Neural progenitor cell (in vitro differentiated cells): ENCODE measurements at regions not wholly inside any gene's neighbourhood (a gene's known extent, or its start where the extent isn't known, plus 50 kb on each side); places are given as distances from the start of the nearest gene placed in this dataset.

Experiments used
- DNase-seq: peaks from one replicate; pipeline ENCODE4 v3.0.0-alpha.2; 2016; ENCODE audit warnings: low spot score
- H2AFZ ChIP-seq: fragments of 200-600 bp; sonication (generic); replicated peaks from 2 replicates; pipeline ENCODE4 v1.6.1; 2016; ENCODE audit warnings: antibody characterized with exemption
- H3F3A ChIP-seq: fragments of 200-600 bp; sonication (generic); 2 replicates; pipeline ENCODE4 v1.6.1; 2016; ENCODE audit warnings: antibody characterized with exemption, low read depth
- H3K27ac ChIP-seq: fragments of 200-600 bp; sonication (generic); 2 replicates; pipeline ENCODE4 v1.5.1; 2016; ENCODE audit warnings: mild to moderate bottlenecking
- H3K27me3 ChIP-seq: fragments of 200-600 bp; sonication (generic); 2 replicates; pipeline ENCODE4 v1.6.1; 2016; ENCODE audit warnings: mild to moderate bottlenecking, moderate library complexity
- H3K36me3 ChIP-seq: fragments of 200-600 bp; sonication (generic); 2 replicates; pipeline ENCODE4 v1.5.1; 2016
- H3K4me1 ChIP-seq: fragments of 200-600 bp; sonication (generic); 2 replicates; pipeline ENCODE4 v1.6.1; 2016; ENCODE audit warnings: mixed run types
- H3K4me2 ChIP-seq: fragments of 200-600 bp; sonication (generic); 2 replicates; pipeline ENCODE4 v1.6.1; 2016
- H3K4me3 ChIP-seq: fragments of 200-600 bp; sonication (generic); 2 replicates; pipeline ENCODE4 v1.5.1; 2016
- H3K79me2 ChIP-seq: fragments of 200-600 bp; sonication (generic); 2 replicates; pipeline ENCODE4 v1.6.1; 2016; ENCODE audit warnings: low read depth
- H3K9ac ChIP-seq: fragments of 200-600 bp; sonication (generic); 2 replicates; pipeline ENCODE4 v1.6.1; 2016
- H3K9me3 ChIP-seq: fragments of 200-600 bp; sonication (generic); 2 replicates; pipeline ENCODE4 v1.5.1; 2016; ENCODE audit warnings: low read depth
- H4K20me1 ChIP-seq: fragments of 200-600 bp; sonication (generic); 2 replicates; pipeline ENCODE4 v1.6.1; 2016; ENCODE audit warnings: low read depth
- H3K27ac Mint-ChIP-seq: 3 replicates; pipeline ENCODE4 v1.8.0; 2021; ENCODE audit warnings: mixed read lengths
- H3K27me3 Mint-ChIP-seq: 2 replicates; pipeline ENCODE4 v1.8.0; 2022; ENCODE audit warnings: low read depth, mild to moderate bottlenecking, inconsistent platforms, moderate library complexity, mixed read lengths; ENCODE audit not compliant: insufficient read depth
- H3K36me3 Mint-ChIP-seq: 3 replicates; pipeline ENCODE4 v1.8.0; 2021; ENCODE audit warnings: mixed read lengths
- H3K4me1 Mint-ChIP-seq: 3 replicates; pipeline ENCODE4 v1.8.0; 2021; ENCODE audit warnings: mixed read lengths
- H3K4me3 Mint-ChIP-seq: 3 replicates; pipeline ENCODE4 v1.8.0; 2021; ENCODE audit warnings: mild to moderate bottlenecking, moderate library complexity, mixed read lengths
- H3K9me3 Mint-ChIP-seq: 3 replicates; pipeline ENCODE4 v1.8.0; 2020; ENCODE audit warnings: mixed read lengths
- EZH2 ChIP-seq: fragments of 200-600 bp; sonication (generic); IDR thresholded peaks from 2 replicates; pipeline ENCODE4 v1.6.1; 2017; ENCODE audit warnings: antibody characterized with exemption, mild to moderate bottlenecking, moderate library complexity
- EZH2phosphoT487 ChIP-seq: fragments of 200-600 bp; sonication (generic); IDR thresholded peaks from 2 replicates; pipeline ENCODE4 v1.6.1; 2017; ENCODE audit warnings: antibody characterized with exemption
- TF ChIP-seq, protein P1 (sequence below): fragments of 200-600 bp; sonication (generic); IDR thresholded peaks from 2 replicates; pipeline ENCODE4 v1.5.1; 2017; ENCODE audit warnings: antibody characterized with exemption, mild to moderate bottlenecking

DNA sequence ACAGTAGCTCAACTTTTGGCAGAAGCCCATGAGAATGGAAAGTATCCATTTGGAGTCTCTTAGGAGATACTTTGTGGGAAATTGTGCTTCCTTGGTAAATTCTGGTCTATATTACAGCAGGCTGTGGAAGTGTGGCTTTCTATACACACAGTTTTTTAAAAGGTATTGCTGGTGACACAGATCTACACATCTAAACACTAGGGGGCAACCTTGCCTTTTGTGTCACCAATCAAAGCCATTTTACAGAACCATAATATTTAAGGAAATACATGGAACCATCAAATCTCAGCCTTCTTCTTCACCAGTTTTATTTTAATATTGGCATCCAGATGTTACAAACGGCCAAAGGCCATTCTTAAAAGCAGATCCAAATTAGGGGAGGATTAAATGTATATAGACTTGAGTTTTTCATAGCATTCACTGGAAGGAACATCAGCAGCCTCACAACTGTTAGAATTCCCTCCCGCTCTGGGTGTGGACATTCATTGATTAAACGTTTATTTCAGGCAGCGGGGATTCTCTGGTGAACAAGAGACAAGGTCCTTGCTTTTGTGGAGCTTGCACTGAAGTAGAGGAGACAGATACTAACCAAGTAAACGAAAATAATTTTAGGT, 132.4 kb upstream of the EPB41L4A start:
- peak; percentile 77 for DNase-seq
- Histone ChIP-seq H4K20me1 (no peaks in the 10 kb centered on the region), H3K27ac (no peak overlapping the region)

DNA sequence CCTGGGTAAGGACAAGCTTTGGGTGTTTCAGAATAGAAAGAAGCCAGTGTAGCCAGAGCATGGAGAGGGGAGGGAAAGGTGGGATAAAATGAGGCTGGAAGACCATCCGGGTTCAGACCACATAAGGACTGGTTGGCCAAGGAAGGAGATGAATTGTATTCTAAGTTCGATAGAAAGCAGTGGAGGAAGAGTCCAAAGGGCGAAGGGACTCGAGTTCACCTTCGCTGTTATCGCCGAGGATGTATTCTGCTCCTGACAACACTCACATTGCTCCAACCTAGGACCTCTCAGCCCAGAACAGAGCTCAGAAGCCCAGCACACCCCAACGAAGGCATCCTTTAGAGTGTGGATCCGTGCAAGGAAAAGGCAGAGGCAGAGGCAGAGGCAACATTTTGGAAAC, 133.1 kb upstream of the EPB41L4A start:
- TF ChIP-seq, protein P1, sequence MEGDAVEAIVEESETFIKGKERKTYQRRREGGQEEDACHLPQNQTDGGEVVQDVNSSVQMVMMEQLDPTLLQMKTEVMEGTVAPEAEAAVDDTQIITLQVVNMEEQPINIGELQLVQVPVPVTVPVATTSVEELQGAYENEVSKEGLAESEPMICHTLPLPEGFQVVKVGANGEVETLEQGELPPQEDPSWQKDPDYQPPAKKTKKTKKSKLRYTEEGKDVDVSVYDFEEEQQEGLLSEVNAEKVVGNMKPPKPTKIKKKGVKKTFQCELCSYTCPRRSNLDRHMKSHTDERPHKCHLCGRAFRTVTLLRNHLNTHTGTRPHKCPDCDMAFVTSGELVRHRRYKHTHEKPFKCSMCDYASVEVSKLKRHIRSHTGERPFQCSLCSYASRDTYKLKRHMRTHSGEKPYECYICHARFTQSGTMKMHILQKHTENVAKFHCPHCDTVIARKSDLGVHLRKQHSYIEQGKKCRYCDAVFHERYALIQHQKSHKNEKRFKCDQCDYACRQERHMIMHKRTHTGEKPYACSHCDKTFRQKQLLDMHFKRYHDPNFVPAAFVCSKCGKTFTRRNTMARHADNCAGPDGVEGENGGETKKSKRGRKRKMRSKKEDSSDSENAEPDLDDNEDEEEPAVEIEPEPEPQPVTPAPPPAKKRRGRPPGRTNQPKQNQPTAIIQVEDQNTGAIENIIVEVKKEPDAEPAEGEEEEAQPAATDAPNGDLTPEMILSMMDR, result no peak
- TF ChIP-seq EZH2, result no peak
- TF ChIP-seq EZH2phosphoT487, result no peak
- no peak for DNase-seq
- H3K79me2 ChIP-seq, result no peaks in the 10 kb centered on the region
- no peaks in the 10 kb centered on the region for H3K4me1 ChIP-seq
- H3K27me3 ChIP-seq, result no peaks in the 10 kb centered on the region
- H3K27ac ChIP-seq, result no peak overlapping the region
- no peak overlapping the region for H3K9ac ChIP-seq
- no peaks in the 10 kb centered on the region for H3F3A ChIP-seq
- no peak overlapping the region for H3K4me3 ChIP-seq
- H3K36me3 ChIP-seq, result no peaks in the 10 kb centered on the region
- no peaks in the 10 kb centered on the region for H3K9me3 Mint-ChIP-seq
- no peaks in the 10 kb centered on the region for H3K36me3 Mint-ChIP-seq
- H3K9me3 ChIP-seq, result no peaks in the 10 kb centered on the region
- peaks cover 6% of the 10 kb centered on the region for H3K4me1 Mint-ChIP-seq
- H2AFZ ChIP-seq, result peak overlapping the region; percentile 59
- H3K4me3 Mint-ChIP-seq, result no peak overlapping the region
- peaks cover 6% of the 10 kb centered on the region for H3K27me3 Mint-ChIP-seq
- no peak overlapping the region for H3K27ac Mint-ChIP-seq
- H3K4me2 ChIP-seq, result no peak overlapping the region
- H4K20me1 ChIP-seq, result no peaks in the 10 kb centered on the region

More for the DNA sequence above, 132.4 kb upstream of the EPB41L4A start:
- no peaks in the 10 kb centered on the region for H3K36me3 Mint-ChIP-seq
- H3K9me3 Mint-ChIP-seq, result no peaks in the 10 kb centered on the region
- H3K4me1 ChIP-seq, result no peaks in the 10 kb centered on the region
- H3K4me3 Mint-ChIP-seq, result no peak overlapping the region
- H3K4me3 ChIP-seq, result no peak overlapping the region
- H3K27me3 ChIP-seq, result no peaks in the 10 kb centered on the region
- no peaks in the 10 kb centered on the region for H3F3A ChIP-seq
- H3K9ac ChIP-seq, result no peak overlapping the region
- no peak overlapping the region for H3K27ac Mint-ChIP-seq
- no peak overlapping the region for H3K4me2 ChIP-seq
- H3K9me3 ChIP-seq, result no peaks in the 10 kb centered on the region
- H2AFZ ChIP-seq, result peak overlapping the region; percentile 59
- peaks cover 7% of the 10 kb centered on the region for H3K27me3 Mint-ChIP-seq
- H3K36me3 ChIP-seq, result no peaks in the 10 kb centered on the region
- TF ChIP-seq EZH2, result no peak
- TF ChIP-seq, protein P1, result peak; percentile 83
- peaks cover 6% of the 10 kb centered on the region for H3K4me1 Mint-ChIP-seq
- H3K79me2 ChIP-seq, result no peaks in the 10 kb centered on the region

DNA sequence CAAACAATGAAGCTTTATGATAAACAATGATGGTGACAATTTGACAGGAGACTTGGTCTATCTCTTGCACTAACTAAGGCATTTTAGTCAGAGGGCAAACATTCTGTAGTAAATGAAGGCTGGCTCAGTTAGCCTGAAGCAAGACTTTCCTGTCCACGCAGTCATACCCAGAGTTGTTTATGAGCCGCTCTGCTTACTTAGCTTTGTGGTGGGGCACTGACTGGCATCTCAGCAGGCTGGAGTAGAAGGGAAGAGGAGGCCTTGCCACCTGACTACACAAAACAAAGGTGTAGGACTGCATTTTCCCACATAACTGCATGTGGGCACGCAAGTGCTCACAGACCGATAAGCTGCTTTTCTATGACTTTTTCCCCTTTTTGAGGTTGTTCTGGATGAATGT, 133.7 kb upstream of the EPB41L4A start:
- no peak overlapping the region for H3K27ac Mint-ChIP-seq
- H3K27me3 Mint-ChIP-seq, result peaks cover 5% of the 10 kb centered on the region
- H3K36me3 Mint-ChIP-seq, result no peaks in the 10 kb centered on the region
- no peaks in the 10 kb centered on the region for H3F3A ChIP-seq
- DNase-seq, result no peak
- H3K4me2 ChIP-seq, result no peak overlapping the region
- H2AFZ ChIP-seq, result no peak overlapping the region
- no peak overlapping the region for H3K27ac ChIP-seq
- TF ChIP-seq EZH2phosphoT487 (no peak), EZH2 (no peak)
- TF ChIP-seq, protein P1, result no peak
- no peaks in the 10 kb centered on the region for H3K4me1 ChIP-seq
- peaks cover 6% of the 10 kb centered on the region for H3K4me1 Mint-ChIP-seq
- H3K4me3 ChIP-seq, result no peak overlapping the region
- no peaks in the 10 kb centered on the region for H3K9me3 ChIP-seq
- H3K9me3 Mint-ChIP-seq, result no peaks in the 10 kb centered on the region
- H3K4me3 Mint-ChIP-seq, result no peak overlapping the region
- H3K36me3 ChIP-seq, result no peaks in the 10 kb centered on the region
- H3K9ac ChIP-seq, result no peak overlapping the region
- H3K79me2 ChIP-seq, result no peaks in the 10 kb centered on the region
- H3K27me3 ChIP-seq, result no peaks in the 10 kb centered on the region
- no peaks in the 10 kb centered on the region for H4K20me1 ChIP-seq
